ENCODE measurements at regions not wholly inside any gene's neighbourhood (a gene's known extent, or its start where the extent isn't known, plus 50 kb on each side); places are given as distances from the start of the nearest gene placed in this dataset.

- DNase-seq (ENCODE audit: low spot score) (no peak), ATAC-seq (ENCODE audit: low FRiP score) (no peak)
Measured at GRCh38 chr6:141026504-141026903, 1106.2 kb upstream of the GJE1 start.

GRCh38 chr6:141024526-141024925 is 1108.2 kb upstream of the GJE1 start:
- no peak for TF ChIP-seq CTCF (IDR thresholded peaks at IDR 0.05)
- ATAC-seq (ENCODE audit: low FRiP score) (no peak), DNase-seq (ENCODE audit: low spot score) (no peak)

More at GRCh38 chr6:141026504-141026903, 1106.2 kb upstream of the GJE1 start:
- no peak for TF ChIP-seq CTCF (IDR thresholded peaks at IDR 0.05)

- DNase-seq (ENCODE audit: low spot score) (no peak), ATAC-seq (ENCODE audit: low FRiP score) (no peak)
- TF ChIP-seq CTCF (IDR thresholded peaks at IDR 0.05) = no peak
Measured at GRCh38 chr6:141017941-141018340, 1114.8 kb upstream of the GJE1 start.

GRCh38 chr6:141000917-141001316 is 1131.8 kb upstream of the GJE1 start:
- TF ChIP-seq CTCF (IDR thresholded peaks at IDR 0.05) = no peak
- no peak for DNase-seq (ENCODE audit: low spot score)
- ATAC-seq (ENCODE audit: low FRiP score) = no peak

DNA sequence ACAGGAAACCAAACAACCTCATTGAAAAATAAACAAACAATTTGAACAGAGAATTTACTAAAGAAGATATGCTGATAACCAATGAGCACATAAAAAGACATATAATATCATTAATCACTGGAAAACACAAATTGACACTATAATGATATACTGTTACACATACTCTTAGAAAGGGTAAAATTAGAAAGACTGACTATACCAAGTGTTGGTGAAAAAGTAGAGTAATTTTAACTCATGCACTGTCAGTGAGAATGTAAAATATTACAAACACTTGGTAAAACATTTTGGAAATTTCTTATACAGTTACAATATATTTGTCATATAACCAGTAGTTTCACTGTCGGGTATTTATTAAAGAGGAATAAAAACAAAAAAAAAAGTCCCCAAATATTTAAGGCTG is 1139.2 kb upstream of the GJE1 start:
- ATAC-seq (ENCODE audit: low FRiP score) = no peak
- TF ChIP-seq CTCF (IDR thresholded peaks at IDR 0.05) = no peak
- DNase-seq (ENCODE audit: low spot score) = no peak

DNA sequence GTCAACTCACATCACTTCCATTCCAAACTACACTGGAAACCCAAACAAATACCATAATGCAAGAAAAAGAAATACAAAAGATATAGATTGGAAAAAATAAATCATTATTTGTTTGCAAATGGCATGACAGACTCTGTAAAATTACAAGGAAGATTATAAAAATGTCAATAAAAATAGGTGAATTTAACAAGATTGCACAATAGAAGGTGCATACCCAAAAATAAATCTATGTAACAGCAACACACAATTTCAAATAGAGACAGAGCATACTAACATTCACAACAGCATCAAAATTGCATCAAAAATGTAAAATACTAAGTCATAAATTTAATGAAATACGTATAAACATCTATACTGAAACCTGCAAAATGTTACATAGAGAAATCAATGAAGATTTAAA is 1140.0 kb upstream of the GJE1 start:
- TF ChIP-seq CTCF (IDR thresholded peaks at IDR 0.05) = no peak
- no peak for ATAC-seq (ENCODE audit: low FRiP score)

GRCh38 chr6:140988780-140989179 is 1143.9 kb upstream of the GJE1 start:
- DNase-seq (ENCODE audit: low spot score) = no peak
- no peak for ATAC-seq (ENCODE audit: low FRiP score)
- TF ChIP-seq CTCF (IDR thresholded peaks at IDR 0.05) = no peak

More for the DNA sequence above, 1140.0 kb upstream of the GJE1 start:
- DNase-seq (ENCODE audit: low spot score) = no peak
